ENCODE measurements at regions not wholly inside any gene's neighbourhood (a gene's known extent, or its start where the extent isn't known, plus 50 kb on each side); places are given as distances from the start of the nearest gene placed in this dataset.

- no peak for DNase-seq (ENCODE audit: low read depth)
Observed at GRCh38 chr5:167485061-167485774, 806.2 kb upstream of the WWC1 start.

DNA sequence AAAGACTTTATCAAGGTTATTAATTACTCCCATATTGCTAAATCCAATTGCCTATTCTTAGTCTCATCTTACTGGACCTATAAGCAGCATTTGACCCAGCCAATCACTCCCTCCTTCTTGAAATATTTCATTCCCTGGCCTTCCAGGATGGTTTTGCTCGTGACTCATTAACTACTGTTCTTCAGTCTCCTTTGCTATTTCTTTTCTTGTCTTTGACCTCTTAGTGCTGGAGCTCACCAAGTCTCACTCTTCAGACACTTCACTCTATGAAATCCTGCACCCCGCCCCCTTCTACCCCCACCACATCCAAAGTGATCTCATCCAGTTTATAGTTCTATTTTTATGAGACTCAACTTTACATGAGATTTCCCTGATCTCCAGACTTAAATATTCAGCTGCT is 803.1 kb upstream of the WWC1 start:
- DNase-seq (ENCODE audit: low read depth): no peak

GRCh38 chr5:167489202-167489601 is 802.2 kb upstream of the WWC1 start:
- DNase-seq (ENCODE audit: low read depth): no peak

DNA sequence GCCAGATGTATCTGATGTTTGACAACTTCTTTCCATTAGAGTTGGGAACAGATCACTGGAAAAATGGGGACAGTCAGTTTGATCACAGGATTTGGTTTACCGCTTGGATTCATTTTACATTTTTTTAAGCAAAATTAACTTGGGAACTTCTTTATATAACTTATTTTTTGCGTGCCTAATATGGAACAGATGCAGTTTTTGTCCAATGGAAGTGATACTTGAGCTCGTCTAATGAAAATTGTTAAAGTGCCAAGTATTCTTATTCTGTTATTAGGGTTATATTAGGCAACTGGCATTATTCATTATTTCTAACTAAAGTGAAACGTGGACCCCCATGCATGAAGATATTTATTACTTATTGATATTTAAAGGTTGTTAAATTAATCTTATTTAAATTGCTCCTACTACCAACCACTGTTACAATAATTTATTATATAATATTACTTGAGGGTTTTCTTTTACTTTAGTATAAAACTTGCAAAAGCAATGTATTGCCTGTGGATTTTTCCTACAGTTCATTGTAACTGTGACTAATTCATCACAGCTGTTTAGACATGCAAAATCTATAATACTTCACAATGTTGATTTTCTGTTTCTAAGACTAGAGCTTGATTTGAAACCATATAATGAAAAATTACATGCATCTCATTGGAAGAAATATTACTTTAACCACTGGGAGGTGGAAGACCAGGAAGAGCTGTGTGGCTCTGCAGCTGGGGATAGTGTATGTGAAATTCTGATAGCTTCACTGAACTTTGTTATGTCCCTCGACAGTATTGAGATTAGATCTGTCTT is 787.3 kb upstream of the WWC1 start:
- DNase-seq (ENCODE audit: low read depth): no peak

DNA sequence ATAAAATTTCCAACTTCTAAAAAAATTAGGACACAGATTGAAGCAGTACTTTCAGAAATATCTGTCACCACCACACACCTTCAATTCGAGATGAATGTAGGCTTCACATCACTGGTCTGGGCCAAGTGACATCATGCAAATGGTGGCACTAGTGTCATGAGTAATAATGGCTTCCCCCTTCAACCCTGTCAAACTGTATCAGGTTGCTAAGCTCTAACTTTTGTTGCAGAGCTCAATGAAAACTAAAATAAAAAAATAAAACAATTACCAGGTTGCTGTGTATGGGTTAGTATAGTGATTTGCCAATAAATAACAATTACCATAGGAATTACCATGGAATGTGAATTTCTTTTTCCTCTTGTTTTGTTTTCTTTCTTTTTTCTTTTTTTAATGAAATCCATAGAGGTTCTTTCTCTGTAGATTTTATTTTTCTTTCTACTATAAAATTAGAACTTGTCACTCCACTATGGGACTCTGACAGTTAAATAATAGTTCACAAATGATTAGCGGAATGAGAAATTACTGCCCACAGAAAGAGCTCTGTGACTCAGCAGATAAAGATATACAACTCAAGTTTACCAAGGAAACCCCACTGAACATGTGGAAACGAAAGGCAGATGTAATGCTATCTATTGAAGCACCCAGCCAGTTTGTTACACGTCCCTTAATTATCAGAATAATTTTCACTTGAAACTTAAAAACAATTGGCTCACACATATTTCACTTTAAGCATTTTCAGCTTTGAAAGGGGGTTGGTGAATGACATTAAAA is 783.8 kb upstream of the WWC1 start:
- no peak for DNase-seq (ENCODE audit: low read depth)

DNA sequence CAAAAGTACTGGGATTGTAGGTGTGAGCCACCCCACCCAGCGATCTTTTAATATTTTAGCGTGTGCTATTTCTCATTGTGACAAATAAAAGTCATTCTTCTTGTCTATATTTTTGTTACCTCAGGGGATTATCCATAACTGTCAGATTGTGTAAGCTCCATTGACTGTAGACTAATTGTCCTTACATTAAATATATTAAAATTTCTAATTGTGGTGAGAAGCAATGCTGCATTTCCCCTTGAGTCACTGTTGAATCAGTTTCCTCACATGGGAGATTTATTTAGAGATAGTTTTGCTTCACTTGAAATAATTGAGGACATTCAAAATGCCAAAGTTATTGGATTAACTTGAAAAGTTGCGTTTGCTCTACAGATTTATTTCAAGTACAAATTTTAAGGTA is 782.4 kb upstream of the WWC1 start:
- no peak for DNase-seq (ENCODE audit: low read depth)

DNA sequence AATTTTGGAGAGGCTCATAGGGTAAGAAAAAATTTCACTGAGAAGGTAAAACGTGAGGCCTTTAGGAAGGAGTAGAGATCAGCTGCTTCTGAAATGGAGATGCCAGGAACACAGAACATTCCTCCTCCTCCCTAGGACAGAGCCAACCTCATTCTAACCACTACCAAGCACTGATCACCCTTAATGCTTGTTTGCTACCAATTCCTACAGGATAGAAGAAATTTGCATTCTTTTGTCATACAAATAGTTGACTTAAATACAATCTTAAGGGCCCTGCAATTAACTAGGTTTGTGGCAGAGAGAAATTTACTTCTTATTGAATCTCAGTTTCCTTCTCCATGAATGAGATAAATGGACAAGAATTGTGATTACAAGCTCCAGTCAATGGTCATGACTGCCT is 780.2 kb upstream of the WWC1 start:
- DNase-seq (ENCODE audit: low read depth): no peak

GRCh38 chr5:167512111-167512510 is 779.3 kb upstream of the WWC1 start:
- no peak for DNase-seq (ENCODE audit: low read depth)

DNA sequence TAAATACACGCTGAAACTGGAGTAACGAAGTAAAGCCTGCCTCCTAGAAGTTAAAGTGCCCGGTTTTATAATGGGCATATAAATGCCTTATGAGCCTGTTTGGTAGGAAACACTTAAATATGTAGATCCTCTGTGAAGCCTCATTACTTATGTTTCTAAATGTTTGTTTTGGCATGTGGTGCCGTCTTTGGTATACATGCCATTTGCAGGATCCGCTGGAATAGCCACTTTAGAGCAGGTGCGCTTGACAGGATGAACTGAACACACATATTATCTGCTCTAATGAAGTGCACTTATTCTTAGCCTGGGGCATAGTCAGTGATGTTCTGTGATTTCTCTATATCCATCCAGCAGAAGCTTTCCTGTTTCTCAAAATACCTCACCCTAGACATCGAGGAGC is 778.1 kb upstream of the WWC1 start:
- no peak for DNase-seq (ENCODE audit: low read depth)

DNA sequence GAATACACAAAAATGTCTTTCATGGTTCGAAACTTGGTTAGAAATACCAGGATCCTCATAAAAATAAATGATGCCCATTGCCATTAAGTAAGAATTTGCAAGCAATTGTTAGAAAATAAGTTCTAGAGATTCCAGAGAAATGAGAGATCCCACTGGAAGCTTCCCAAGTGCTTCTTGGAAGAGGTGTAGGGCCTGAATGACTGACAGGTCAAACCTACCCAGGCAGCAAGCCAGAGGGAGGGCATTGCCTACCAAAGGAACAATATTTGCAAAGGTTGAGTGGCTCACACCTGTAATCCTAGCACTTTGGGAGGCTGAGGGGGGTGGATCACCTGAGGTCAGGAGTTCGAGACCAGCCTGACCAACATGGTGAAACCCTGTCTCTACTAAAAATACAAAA is 777.0 kb upstream of the WWC1 start:
- DNase-seq (ENCODE audit: low read depth): no peak

DNA sequence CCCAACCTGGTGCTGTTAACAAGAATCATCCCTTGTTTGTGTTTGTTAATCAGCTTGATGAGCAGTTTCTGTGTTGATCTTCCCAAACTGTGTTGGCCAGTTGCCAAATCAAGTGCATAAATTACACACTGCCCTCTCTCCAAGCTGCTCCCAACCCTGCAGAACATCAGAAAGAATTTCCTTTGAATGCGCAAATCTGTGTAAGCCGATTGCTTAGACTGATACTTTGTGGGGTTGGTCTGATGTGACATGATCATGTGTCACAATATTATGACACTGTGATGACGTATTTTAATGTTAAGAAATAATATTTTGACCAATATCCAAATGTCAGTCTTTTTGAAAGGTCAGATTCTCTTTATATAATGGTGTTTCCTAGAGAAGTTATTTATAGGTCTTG is 766.4 kb upstream of the WWC1 start:
- DNase-seq (ENCODE audit: low read depth): no peak

DNA sequence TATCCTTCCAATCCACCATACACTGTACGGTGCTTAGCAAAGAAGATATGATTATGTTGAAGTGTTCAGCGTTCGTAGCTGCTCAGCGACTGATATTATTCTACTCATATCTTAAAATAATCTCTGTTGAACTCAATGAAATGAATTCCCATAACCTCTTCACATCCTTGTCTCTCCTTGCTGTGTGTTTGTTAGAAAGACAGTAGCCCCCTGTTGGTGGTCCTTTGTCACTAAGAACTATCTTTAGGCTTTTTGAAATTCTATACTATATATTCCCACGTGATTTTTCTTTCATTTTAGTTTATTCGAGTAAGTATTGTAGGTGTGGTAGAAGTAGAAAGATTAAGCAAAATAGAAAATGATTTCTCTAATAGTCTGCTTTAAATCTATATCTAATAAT is 762.8 kb upstream of the WWC1 start:
- no peak for DNase-seq (ENCODE audit: low read depth)

GRCh38 chr5:167530548-167530947 is 760.9 kb upstream of the WWC1 start:
- no peak for DNase-seq (ENCODE audit: low read depth)

GRCh38 chr5:167533814-167534795 is 757.3 kb upstream of the WWC1 start:
- no peak for DNase-seq (ENCODE audit: low read depth)

DNA sequence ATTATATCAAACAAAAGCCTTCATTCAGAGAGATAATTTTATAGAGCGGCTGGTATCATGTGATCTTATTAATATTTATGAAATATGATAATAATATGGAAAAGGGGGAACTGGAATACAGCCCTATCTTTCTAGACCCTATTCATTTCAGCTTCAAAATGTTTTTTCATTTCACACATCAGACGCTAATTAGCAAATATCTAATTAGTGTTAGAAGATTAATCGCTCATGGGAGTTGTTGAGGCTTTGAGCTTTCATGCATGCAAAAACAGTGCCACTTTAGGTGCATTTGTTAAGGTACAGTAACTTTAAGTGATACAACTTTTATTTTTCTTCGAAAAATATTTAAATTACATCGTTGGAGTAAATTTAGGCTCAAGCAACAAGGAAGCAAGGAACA is 751.7 kb upstream of the WWC1 start:
- DNase-seq (ENCODE audit: low read depth): no peak

DNA sequence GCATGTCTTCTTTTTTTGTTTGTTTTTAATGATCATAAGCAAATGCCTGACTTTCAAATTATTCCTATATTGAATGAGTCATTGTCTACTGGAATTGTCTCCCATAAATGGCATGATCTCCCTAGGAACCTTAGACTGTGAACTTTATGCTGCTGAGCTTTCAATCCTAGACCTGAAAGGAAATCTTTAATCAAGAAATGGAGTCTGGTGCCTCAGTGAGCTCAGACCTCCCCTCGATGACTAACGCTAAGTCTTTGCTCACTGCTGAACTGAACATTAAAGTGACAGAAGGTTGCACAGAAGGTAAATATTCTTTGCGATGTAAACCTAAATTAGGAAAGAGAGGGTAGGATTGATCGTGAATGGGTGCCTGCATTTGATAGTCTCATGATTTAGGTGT is 745.2 kb upstream of the WWC1 start:
- no peak for DNase-seq (ENCODE audit: low read depth)

- DNase-seq (ENCODE audit: low read depth): no peak
Observed at GRCh38 chr5:167552356-167552755, 739.1 kb upstream of the WWC1 start.

DNA sequence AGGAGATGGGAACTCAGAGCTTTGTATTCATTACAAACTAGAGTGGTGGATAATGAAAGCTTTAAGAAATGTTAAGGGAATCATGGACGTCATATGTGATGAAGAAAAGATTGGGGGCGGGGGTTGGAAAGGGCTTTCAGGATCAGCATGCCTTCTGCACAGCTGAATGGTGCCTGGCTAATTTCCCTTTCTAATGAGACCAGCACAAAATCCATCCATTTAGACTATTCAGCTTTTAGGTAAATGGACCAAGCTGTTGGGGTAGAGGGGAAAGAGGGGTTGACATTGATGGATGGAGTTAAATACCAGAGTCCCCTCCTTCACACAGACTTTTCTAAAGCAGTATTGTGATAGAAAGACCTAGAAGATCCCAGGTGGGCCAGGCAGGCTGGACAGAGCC is 737.9 kb upstream of the WWC1 start:
- DNase-seq (ENCODE audit: low read depth): no peak

DNA sequence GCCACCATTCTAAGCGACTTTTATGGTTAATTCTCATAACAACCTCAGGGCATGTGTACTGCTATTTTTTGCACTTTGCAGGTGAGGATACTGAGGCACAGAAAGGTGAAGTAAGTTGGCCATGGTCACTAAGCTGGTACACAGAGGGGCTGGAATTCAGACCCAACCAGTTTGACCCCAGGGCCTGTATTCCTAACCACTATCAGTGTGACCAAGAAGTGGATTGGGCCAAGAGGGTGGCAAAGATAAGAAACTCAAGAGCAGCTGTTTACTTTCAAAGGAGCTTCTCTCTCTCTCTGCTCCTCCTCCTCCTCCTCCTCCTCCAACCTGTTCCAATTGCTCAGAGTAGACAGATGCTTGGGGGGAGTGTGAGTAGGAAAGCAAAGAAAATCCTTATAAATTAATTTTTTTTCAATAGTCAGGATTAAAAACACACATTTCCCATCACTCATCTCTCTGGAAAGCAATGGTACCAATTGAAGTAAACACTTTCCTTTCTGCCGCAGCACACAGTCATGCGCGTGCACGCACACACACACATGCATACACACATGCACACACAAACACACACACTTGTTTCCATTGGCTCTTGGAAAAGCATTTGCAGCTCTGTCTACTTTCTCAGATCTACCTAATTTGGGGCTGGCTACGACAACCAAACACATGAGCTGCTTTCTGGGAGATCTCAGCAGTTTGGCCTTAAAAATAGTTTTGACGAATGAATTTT is 736.7 kb upstream of the WWC1 start:
- DNase-seq (ENCODE audit: low read depth): no peak

GRCh38 chr5:167555565-167556166 is 735.8 kb upstream of the WWC1 start:
- DNase-seq (ENCODE audit: low read depth): no peak

DNA sequence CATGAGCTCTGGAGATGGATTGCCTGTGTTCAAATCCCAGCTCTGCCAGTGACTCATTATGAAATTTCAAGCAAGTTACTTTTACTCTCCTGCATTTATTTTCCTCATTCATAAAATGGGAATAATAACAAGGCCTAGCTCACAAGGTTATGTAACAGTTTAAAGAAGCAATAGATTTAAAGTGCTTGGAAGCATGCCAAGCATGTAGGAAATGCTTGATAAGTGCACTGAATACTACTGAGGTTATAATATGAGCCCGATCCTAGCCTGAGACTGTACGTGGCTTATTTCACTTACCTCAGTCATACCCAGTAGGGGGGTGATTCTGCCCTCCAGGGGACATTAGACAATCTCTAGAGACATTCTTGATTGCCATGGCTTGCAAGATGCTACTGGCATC is 734.1 kb upstream of the WWC1 start:
- DNase-seq (ENCODE audit: low read depth): no peak

Data from ELR (cell line).